Left hindlimb (tissue), 1 donor: ENCODE measurements at regions not wholly inside any gene's neighbourhood (a gene's known extent, or its start where the extent isn't known, plus 50 kb on each side); places are given as distances from the start of the nearest gene placed in this dataset.
"Not testable (repeated sequence)": the region's sequence is repeated elsewhere in the genome, so short reads cannot be mapped to it uniquely, and the experiment has no call there.

Experiments used
- DNase-seq: peaks from one replicate; pipeline ENCODE4 v3.0.0-alpha.2; 2018

GRCh38 chr1:243996223-243996622 lies 54.9 kb upstream of the ZBTB18 start:
- no peak for DNase-seq

- DNase-seq, result no peak
Measured at GRCh38 chr1:243991650-243992049, 59.4 kb upstream of the ZBTB18 start.

GRCh38 chr1:243984788-243985187 lies 66.3 kb upstream of the ZBTB18 start:
- DNase-seq, result no peak

GRCh38 chr1:243982447-243983018 lies 68.5 kb upstream of the ZBTB18 start:
- DNase-seq, result no peak

GRCh38 chr1:243980471-243980870 lies 70.6 kb upstream of the ZBTB18 start:
- no peak for DNase-seq

- DNase-seq, result no peak
Measured at GRCh38 chr1:243980071-243980470, 71.0 kb upstream of the ZBTB18 start.

GRCh38 chr1:243979396-243979795 lies 71.7 kb upstream of the ZBTB18 start:
- peak; percentile 35 for DNase-seq

- no peak for DNase-seq
Measured at GRCh38 chr1:243977094-243977493, 74.0 kb upstream of the ZBTB18 start.

- DNase-seq, result peak; percentile 40
Measured at GRCh38 chr1:243974451-243975292, 76.4 kb upstream of the ZBTB18 start.

GRCh38 chr1:243973169-243973568 lies 77.9 kb upstream of the ZBTB18 start:
- DNase-seq, result no peak

- DNase-seq, result no peak
Measured at GRCh38 chr1:243970077-243970476, 81.0 kb upstream of the ZBTB18 start.

GRCh38 chr1:243968413-243968812 lies 82.7 kb upstream of the ZBTB18 start:
- no peak for DNase-seq

GRCh38 chr1:243964915-243965314 lies 86.2 kb upstream of the ZBTB18 start:
- DNase-seq, result no peak

GRCh38 chr1:243963571-243963970 lies 87.5 kb upstream of the ZBTB18 start:
- no peak for DNase-seq

- DNase-seq, result no peak
Measured at GRCh38 chr1:243962541-243962940, 88.5 kb upstream of the ZBTB18 start.

- no peak for DNase-seq
Measured at GRCh38 chr1:243959998-243960397, 91.1 kb upstream of the ZBTB18 start.

GRCh38 chr1:243957141-243957540 lies 93.9 kb upstream of the ZBTB18 start:
- DNase-seq, result no peak

- DNase-seq, result no peak
Measured at GRCh38 chr1:243956450-243956849, 94.6 kb upstream of the ZBTB18 start.

GRCh38 chr1:243951207-243951606 lies 99.9 kb upstream of the ZBTB18 start:
- not testable (repeated sequence) for DNase-seq

GRCh38 chr1:243950166-243950565 lies 100.1 kb upstream of the AKT3 start:
- DNase-seq, result no peak

- DNase-seq, result no peak
Measured at GRCh38 chr1:243946946-243947345, 96.9 kb upstream of the AKT3 start.

- DNase-seq, result no peak
Measured at GRCh38 chr1:243946253-243946652, 96.2 kb upstream of the AKT3 start.

GRCh38 chr1:243945727-243946126 lies 95.7 kb upstream of the AKT3 start:
- DNase-seq, result no peak

GRCh38 chr1:243944429-243945160 lies 94.6 kb upstream of the AKT3 start:
- DNase-seq, result no peak
